Pancreas (tissue), 10 donors: ENCODE measurements at regions not wholly inside any gene's neighbourhood (a gene's known extent, or its start where the extent isn't known, plus 50 kb on each side); places are given as distances from the start of the nearest gene placed in this dataset.

Experiments
- ATAC-seq, 4 donors: fragments of 200-7000 bp; cut with Tn5 transposase; one replicate each; pipeline versions ENCODE4 v1.8.0 to v1.9.1; 2020; ENCODE audit warnings: mild to moderate bottlenecking in 4 of 4, moderate library complexity in 4 of 4
- DNase-seq, 6 donors: peaks; one replicate each; pipeline ENCODE4 v3.0.0-alpha.2; 2020
- FAIRE-seq: peaks from 2 replicates; lab custom pipeline; 2012; peaks lifted over from hg19 to GRCh38; lab: Jason Lieb, UNC
- H3K27ac ChIP-seq, 4 donors: fragments of 200-600 bp; sonication (generic); 1 replicate in 3 of 4; 2 replicates in 1 of 4; pipeline versions ENCODE4 v1.5.0 to v1.8.0; 2020
- H3K27me3 ChIP-seq, 4 donors: fragments of 200-600 bp; one replicate each; pipeline ENCODE4 v1.8.0; 2021
- H3K36me3 ChIP-seq, 3 donors: fragments of 200-600 bp; sonication (generic) in 1 of 3; one replicate each; pipeline versions ENCODE4 v1.5.0 to v1.8.0; 2020 to 2021
- H3K4me1 ChIP-seq, 3 donors: fragments of 200-600 bp; one replicate each; pipeline ENCODE4 v1.8.0; 2021
- H3K4me3 ChIP-seq, 4 donors: fragments of 200-600 bp; sonication (generic) in 2 of 4; one replicate each; pipeline versions ENCODE4 v1.5.0 to v1.8.0; 2020 to 2021
- H3K9me3 ChIP-seq, 4 donors: fragments of 200-600 bp; one replicate each; pipeline ENCODE4 v1.8.0; 2021
- WGBS, 2 donors: extraction: QIAGEN DNeasy Blood & Tissue Kit; methylation state at CpG; one replicate each; pipeline ENCODE4 v1.1.7; 2013; 5-methylcytosine and 5-hydroxymethylcytosine counted together
- intact Hi-C, 3 donors: fragments of 100-400 bp; cut with DNase I; formaldehyde crosslinking; loops; one replicate each; pipeline versions ENCODE4 v1.11.1 to v1.14.2; 2022
- TF ChIP-seq, protein P1 (sequence below), 4 donors: fragments of 200-600 bp; sonication (generic) in 3 of 4; IDR thresholded peaks; one replicate each; pipeline versions ENCODE4 v1.5.0 to v1.8.0; 2021; ENCODE audit warnings: antibody characterized with exemption in 4 of 4
- donor health status: healthy with polysubstance abuse.
- donor health status: DM: no; HTN: no; CAD: no; lungs with moderate emphysema.
- donor health status: DM: no; HTN: no; CAD: no.
- donor health status: control.
- donor health status: control.
- donor health status: Bipolar disorder and iron deficiency.
- donor health status: DM: yes; HTN: yes; CAD: no.
- donor health status: DM: no; HTN: no; CAD: no.
- donor health status: DM: no; HTN: no; CAD: no.
- donor health status: DM: yes; HTN: yes; CAD: no.

DNA sequence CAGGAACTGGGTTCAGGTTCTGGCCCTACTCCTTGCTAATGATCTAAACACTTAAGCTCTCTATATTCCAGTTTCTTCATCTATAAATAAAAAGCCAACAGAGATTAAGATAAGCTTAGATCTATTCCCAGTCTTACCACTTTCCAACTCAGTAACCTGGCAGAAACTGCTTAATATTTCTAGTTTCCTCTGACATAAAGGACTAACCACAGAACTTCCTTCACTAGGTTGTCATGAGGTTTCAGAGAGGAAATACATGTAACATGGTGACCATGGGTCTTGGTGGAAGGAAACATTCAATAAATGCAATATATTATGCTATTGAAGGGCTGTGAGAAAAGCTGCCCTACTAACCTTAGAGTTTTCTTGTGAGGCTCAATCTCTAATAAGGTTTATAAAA, 114.4 kb upstream of the PDE1A start:
- Histone ChIP-seq H3K27ac (no peak overlapping the region), H3K4me1 (no peaks in the 10 kb centered on the region), H3K36me3 (no peaks in the 10 kb centered on the region), H3K4me3 (no peak overlapping the region), H3K27me3 (no peaks in the 10 kb centered on the region), H3K9me3 (no peaks in the 10 kb centered on the region)
- ATAC-seq (no peak), DNase-seq (no peak), FAIRE-seq (no peak)
- intact Hi-C loops = no loop called here
- TF ChIP-seq, protein P1, sequence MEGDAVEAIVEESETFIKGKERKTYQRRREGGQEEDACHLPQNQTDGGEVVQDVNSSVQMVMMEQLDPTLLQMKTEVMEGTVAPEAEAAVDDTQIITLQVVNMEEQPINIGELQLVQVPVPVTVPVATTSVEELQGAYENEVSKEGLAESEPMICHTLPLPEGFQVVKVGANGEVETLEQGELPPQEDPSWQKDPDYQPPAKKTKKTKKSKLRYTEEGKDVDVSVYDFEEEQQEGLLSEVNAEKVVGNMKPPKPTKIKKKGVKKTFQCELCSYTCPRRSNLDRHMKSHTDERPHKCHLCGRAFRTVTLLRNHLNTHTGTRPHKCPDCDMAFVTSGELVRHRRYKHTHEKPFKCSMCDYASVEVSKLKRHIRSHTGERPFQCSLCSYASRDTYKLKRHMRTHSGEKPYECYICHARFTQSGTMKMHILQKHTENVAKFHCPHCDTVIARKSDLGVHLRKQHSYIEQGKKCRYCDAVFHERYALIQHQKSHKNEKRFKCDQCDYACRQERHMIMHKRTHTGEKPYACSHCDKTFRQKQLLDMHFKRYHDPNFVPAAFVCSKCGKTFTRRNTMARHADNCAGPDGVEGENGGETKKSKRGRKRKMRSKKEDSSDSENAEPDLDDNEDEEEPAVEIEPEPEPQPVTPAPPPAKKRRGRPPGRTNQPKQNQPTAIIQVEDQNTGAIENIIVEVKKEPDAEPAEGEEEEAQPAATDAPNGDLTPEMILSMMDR (IDR thresholded peaks at IDR 0.05) = no peak

GRCh38 chr2:182542501-182543258, 115.8 kb upstream of the PDE1A start:
- intact Hi-C loops = no loop called here
- H3K36me3 ChIP-seq = no peaks in the 10 kb centered on the region
- H3K9me3 ChIP-seq = no peaks in the 10 kb centered on the region
- no peaks in the 10 kb centered on the region for H3K4me1 ChIP-seq
- no peak for DNase-seq
- H3K27me3 ChIP-seq = no peaks in the 10 kb centered on the region
- H3K4me3 ChIP-seq = no peak overlapping the region
- TF ChIP-seq, protein P1 (IDR thresholded peaks at IDR 0.05) = no peak
- 53 to 61% methylated on average over 6 of the region's 6 CpGs for WGBS, 2 donors
- FAIRE-seq = no peak
- H3K27ac ChIP-seq = no peak overlapping the region
- no peak for ATAC-seq

GRCh38 chr2:182543741-182544525, 117.1 kb upstream of the PDE1A start:
- H3K27me3 ChIP-seq = no peaks in the 10 kb centered on the region
- intact Hi-C loops = no loop called here
- no peak for ATAC-seq
- H3K4me3 ChIP-seq = no peak overlapping the region
- TF ChIP-seq, protein P1 (IDR thresholded peaks at IDR 0.05) = no peak
- H3K4me1 ChIP-seq = no peaks in the 10 kb centered on the region
- WGBS, 2 donors = 74 to 77% methylated on average over 3 of the region's 3 CpGs
- H3K36me3 ChIP-seq = no peaks in the 10 kb centered on the region
- no peak for DNase-seq
- H3K27ac ChIP-seq = no peak overlapping the region
- no peaks in the 10 kb centered on the region for H3K9me3 ChIP-seq
- no peak for FAIRE-seq

- TF ChIP-seq, protein P1 (IDR thresholded peaks at IDR 0.05) = no peak
- Histone ChIP-seq H3K27ac (no peak overlapping the region), H3K4me3 (no peak overlapping the region), H3K9me3 (no peaks in the 10 kb centered on the region), H3K4me1 (no peaks in the 10 kb centered on the region), H3K27me3 (no peaks in the 10 kb centered on the region), H3K36me3 (no peaks in the 10 kb centered on the region)
- ATAC-seq = no peak
- 77 to 79% methylated on average over 3 of the region's 3 CpGs for WGBS, 2 donors
- no peak for FAIRE-seq
- no peak for DNase-seq
- intact Hi-C loops = no loop called here
These were observed 118.8 kb upstream of the PDE1A start for GRCh38 chr2:182545420-182546167.
